Globus pallidus (tissue), 1 donor: ENCODE measurements at regions not wholly inside any gene's neighbourhood (a gene's known extent, or its start where the extent isn't known, plus 50 kb on each side); places are given as distances from the start of the nearest gene placed in this dataset.
A peak's percentile ranks its signal among the peaks of the same experiment; 100 is the strongest.
"Not testable (repeated sequence)": the region's sequence is repeated elsewhere in the genome, so short reads cannot be mapped to it uniquely, and the experiment has no call there.

Experiments
- DNase-seq: peaks from one replicate; pipeline ENCODE4 v3.0.0-alpha.2; 2015; ENCODE audit warnings: low spot score

DNA sequence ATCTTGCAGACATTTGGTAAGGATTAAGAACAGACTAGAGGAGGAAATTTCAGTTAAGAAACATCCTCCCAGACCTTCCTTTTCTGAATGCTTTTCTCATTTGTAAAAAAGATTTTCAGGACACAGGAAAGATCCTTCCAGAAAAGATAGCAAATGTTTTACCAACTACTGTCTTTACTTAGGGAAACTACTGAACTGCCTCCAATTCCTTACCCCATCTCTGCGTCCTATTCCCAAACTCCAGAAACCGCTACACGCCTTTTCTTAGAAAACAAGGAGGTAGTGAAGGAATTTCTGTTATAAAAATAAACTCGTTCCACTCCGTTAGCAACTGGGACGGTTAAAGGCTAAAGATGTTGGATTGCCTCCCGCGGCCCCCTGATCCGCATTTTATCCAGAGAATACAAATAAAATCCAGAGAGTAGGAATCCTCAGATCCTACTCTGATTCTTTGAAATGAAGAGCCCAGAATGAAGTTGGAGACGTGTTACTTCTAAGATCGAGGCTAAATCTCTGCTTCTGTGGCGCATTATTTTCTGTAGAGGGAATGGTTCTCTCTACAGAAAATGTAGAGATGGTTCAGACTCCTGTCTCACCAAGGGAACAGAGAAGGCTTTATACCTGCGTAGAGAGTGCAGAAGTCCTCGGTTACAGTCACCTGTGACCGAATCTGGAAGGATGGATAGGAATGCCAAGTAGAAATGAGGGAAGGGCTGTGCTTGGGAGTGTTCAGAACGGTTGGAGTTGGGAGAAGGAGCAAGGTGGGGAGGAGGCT lies 133.0 kb downstream of the GPX5 start:
- DNase-seq = no peak

DNA sequence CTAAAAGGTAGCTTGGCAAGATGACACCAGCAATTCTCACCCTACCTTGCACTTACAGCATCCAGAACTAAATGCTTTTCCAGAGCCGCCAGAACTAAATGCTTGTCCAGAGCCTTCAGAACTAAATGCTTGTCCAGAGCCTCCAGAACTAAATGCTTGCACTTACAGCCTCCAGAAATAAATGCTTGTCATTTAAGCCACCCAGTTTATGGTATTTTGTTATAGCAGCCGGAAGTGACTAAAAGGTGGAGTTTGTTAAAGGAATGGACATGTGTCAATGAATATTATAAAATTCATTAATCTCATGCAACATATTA lies 133.5 kb downstream of the GPX5 start:
- DNase-seq = no peak

DNA sequence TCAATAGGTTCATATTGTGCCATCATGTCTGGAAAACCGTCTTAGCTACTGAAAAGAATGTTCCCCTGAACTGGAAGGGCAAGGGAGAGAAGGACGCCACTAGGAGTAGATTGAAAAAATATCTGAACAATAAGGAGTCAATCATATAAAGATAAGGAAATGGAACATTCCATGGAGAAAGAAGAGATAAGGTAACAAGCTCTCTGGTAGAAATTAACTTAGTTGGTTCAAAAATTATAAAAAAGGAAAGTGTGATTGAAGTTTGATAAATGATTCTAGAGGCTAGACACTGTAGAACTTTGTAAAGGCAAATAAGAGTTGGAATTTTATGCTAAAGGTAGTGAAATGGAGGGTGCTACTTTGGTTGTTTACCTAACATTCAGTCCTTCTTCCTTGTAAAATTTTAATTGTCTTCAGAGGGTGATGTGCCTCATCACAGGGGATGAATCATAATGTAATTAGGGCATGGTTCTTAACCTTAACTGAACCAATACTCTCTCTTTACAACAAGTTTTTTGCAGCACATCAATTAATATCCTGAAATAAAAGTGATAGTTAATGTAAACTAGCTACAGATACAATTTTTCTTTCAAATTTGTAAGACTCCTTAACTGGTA lies 135.5 kb downstream of the GPX5 start:
- DNase-seq = no peak

DNA sequence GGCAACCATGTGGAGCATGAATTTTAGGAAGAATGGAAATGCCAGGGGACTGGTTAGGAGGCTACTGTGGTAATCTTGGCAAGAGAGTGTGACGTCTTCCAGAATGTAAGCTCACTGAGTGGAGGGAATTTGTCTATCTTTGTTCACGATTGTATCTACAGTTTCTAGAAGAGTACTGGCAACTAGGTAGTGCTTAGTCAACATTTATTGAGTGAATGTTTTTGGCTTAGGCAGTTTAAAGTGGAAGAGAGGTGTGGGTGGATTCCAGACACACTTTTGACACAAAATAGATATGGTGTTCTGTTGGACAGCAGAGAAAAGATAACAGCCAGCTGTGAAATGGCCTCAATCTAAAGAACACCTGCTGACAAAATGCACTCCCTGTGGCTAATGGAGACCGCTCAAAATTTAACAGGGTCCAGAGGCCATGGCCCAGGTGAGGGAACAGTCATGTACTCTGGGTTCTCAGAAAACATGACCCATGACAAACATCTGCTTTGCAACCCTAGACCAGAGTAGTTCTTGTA lies 139.3 kb downstream of the GPX5 start:
- DNase-seq = no peak

DNA sequence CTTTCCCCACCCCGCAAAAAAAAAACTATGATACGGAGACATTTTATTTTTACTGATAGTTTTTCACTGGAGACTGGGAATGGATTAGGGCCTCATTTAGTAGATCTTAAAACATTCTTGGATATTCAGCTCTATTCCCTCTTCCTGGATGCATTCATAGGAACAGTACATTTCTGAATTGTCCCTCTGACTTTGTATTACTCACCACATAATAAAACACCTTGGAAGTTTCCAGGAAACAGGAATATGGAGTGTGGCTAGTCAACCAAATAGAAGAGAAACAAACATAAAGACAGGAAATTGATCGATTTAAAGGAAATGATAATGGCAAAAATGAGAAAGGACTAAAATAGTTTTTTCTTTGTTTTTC lies 147.7 kb downstream of the GPX5 start:
- no peak for DNase-seq

DNA sequence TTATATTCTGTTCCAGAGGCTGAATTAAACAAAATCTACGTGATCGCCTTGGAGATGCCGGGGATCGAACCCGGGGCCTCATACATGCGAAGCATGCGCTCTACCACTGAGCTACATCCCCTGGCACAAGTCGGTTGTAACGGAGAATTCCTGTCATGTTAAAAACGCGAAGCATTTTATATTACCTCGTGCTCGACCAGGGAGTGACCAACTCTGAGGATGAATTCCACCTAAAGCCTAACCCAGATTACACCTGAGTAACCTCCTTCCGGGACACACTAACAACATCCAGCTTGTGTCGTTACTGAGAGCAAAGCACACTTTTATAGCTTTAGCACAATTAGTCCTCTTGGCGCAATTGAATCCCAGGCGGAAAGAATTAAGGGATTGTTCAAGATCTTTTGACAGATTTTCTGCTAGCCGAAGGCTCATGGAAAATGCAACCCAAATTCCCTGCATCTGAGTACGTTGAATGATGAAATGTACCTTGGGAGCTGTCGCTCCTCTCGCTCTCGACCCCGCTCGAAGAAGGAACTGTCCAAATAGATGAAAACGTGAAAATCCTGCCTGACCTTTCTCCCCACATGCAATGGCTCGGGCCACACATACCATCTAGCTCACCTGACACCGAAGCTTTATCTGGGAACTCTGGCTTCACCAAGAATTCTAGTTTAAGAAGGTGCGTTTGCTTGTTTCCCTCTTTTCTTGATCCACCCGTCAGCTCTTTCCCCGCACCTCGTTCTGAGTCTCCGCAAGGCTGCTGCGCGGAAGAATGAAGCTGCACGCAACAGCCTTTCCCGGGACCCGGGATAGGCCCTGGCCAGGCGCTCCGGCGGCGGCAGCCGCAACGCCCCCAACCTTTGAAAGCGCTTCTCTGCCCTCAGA lies 148.3 kb downstream of the GPX5 start:
- DNase-seq = no peak

DNA sequence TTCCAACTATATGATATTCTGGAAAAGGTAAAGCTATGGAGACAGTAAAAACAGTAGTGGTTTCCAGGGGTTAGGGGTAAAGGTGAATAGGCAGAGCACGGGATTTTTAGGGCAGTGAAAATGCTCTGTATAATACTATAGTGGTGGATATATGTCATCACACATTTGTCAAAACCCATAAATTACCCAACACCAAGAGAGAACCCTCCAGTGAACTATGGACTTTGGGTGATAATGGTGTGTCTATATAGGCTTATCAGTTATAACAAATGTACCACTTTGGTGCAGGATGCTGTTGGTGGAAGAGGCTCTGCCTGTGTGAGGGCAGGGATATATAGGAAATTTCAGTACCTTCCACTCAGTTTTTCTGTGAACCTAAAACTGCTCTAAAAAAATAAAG lies 149.9 kb downstream of the GPX5 start:
- no peak for DNase-seq

DNA sequence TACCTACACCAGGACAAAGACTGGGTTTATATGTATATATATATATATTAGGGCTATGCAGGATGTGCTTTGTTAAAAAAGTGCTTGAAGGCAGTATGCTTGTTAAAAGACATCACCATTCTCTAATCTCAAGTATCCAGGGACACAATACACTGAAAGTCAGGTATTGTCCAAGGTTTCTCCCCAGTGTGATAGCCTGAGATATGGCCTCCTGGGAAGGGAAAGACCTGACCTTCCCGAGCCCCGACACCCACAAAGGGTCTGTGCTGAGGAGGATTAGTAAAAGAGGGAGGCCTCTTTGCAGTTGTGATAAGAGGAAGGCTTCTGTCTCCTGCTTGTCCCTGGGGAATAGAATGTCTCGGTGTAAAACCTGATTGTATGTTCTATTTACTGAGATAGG lies 156.9 kb downstream of the GPX5 start:
- no peak for DNase-seq

DNA sequence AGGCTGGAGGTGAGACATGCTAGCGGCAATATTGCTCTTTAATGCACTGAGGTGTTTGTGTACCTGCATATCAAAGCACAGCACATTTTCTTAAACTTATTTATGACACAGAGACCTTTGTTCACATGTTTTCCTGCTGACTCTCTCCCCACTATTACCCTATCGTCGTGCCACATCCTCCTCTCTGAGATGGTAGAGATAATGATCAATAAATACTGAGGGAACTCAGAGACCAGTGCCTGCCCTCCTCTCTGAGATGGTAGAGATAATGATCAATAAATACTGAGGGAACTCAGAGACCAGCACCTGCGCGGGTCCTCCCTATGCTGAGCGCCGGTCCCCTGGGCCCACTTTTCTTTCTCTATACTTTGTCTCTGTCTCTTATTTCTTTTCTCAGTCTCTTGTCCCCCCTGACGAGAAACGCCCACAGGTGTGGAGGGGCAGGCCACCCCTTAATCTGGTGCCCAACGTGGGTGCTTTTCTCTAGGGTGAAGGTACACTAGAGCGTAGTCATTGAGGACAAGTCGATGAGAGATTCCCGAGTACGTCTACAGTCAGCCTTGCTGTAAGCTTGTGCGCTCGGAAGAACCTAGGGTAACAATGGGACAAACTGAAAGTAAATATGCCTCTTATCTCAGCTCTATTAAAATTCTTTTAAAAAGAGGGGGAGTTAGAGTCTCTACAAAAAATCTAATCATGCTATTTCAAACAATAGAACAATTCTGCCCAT lies 157.4 kb downstream of the GPX5 start:
- not testable (repeated sequence) for DNase-seq

DNA sequence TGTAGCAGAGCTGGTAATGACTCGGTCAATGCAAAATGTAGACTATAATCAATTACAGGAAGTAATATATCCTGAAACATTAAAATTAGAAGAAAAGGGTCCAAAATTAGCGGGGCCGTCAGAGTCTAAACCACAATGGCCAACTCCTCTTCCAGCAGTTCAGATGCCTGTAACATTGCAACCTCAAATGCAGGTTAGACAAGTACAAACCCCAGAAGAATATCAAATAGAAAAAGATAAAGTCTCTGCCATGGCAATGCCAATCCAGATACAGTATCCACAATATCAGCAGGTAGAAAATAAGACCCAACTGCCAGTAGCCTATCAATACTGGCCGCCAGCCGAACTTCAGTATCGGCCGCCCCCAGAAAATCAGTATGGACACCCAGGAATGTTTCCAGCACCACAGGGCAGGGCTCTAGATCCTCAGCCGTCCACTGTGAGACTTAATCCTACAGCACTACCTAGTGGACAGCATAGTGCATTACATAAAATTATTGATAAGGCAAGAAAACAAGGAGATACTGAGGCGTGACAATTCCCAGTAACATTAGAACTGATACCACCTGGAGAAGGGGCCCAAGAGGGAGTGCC lies 158.4 kb downstream of the GPX5 start:
- DNase-seq = no peak

DNA sequence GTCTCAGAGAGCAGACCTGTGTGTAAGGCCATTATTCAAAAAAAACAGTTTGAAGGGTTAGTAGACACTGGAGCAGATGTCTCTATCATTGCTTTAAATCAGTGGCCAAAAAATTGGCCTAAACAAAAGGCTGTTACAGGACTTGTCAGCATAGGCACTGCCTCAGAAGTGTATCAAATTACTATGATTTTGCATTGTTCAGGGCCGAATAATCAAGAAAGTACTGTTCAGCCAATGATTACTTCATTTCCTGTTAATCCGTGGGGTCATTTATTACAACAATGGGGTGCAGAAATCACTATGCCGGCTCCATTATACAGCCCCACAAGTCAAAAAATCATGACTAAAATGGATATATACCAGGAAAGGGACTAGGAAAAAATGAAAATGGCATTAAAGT lies 160.3 kb downstream of the GPX5 start:
- DNase-seq = not testable (repeated sequence)

DNA sequence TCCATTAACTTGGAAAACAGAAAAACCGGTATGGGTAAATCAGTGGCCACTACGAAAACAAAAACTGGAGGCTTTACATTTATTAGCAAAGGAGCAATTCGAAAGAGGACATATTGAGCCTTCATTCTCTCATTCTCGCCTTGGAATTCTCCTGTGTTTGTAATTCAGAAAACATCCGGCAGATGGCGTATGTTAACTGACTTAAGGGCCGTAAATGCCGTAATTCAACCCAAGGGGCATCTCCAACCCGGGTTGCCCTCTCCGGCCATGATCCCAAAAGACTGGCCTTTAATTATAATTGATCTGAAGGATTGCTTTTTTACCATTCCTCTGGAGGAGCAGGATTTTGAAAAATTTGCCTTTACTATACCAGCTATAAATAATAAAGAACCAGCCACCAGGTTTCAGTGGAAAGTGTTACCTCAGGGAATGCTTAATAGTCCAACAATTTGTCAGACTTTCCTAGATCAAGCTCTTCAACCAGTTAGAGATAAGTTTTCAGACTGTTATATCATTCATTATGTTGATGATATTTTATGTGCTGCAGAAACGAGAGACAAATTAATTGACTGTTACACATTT lies 160.9 kb downstream of the GPX5 start:
- DNase-seq = peak; percentile 49

DNA sequence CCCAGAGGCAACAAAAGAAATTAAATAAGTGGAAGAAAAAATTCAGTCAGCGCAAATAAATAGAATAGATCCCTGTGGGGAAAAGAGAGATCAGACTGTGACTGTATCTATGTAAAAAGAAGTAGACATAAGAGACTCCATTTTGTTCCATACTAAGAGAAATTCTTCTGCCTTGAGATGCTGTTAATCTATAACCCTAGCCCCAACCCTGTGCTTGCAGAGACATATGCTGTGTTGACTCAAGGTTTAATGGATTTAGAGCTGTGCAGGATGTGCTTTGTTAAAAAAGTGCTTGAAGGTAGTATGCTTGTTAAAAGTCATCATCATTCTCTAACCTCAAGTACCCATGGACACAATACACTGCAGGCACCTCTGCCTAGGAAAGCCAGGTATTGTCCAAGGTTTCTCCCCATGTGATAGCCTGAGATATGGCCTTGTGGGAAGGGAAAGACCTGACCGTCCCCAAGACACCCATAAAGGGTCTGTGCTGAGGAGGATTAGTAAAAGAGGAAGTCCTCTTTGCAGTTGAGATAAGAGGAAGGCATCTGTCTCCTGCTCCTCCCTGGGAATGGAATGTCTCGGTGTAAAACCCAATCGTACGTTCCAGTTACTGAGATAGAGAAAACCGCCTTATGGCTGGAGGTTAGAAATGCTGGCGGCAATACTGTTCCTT lies 161.8 kb downstream of the GPX5 start:
- not testable (repeated sequence) for DNase-seq

DNA sequence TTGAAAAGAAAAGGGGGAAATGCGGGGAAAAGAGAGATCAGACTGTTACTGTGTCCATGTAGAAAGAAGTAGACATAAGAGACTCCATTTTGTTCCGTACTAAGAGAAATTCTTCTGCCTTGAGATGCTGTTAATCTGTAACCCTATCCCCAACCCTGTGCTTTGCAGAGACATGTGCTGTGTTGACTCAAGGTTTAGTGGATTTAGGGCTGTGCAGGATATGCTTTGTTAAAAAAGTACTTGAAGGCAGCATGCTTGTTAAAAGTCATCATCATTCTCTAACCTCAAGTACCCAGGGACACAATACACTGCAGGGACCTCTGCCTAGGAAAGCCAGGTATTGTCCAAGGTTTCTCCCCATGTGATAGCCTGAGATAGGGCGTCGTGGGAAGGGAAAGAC lies 166.3 kb downstream of the GPX5 start:
- not testable (repeated sequence) for DNase-seq

DNA sequence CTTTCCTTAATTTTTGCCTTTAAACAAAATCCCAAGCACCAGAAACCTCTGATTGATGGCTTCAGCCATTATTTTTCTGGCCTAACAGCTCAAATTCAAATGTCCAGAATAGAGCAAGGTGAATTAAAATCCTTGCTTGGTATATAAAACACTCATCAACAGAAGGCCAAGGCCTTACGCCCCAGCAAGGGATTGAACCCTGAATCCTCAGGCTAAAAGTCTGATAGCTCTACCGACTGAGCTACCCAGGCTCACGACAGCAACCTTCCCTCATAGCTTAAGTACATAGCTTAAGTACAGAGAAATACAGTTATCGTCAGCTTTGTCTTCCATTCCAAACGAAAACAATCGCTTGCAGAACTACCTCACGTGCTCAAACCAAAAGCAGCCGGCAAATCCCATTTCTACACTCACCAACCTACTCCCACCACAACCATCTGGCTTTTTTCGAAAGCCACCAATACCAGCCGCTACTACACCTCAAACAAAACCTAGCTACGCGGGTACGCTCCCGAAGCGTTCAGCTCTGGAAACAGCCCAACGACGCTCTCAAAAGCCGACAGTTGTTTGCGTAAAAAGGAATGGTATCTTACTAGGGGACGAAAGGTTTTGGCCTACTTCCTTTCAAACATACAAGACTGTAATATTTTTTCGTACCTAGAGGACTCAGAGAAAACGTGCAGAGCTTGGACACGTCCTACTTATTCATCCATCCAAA lies 167.5 kb downstream of the GPX5 start:
- DNase-seq = no peak

DNA sequence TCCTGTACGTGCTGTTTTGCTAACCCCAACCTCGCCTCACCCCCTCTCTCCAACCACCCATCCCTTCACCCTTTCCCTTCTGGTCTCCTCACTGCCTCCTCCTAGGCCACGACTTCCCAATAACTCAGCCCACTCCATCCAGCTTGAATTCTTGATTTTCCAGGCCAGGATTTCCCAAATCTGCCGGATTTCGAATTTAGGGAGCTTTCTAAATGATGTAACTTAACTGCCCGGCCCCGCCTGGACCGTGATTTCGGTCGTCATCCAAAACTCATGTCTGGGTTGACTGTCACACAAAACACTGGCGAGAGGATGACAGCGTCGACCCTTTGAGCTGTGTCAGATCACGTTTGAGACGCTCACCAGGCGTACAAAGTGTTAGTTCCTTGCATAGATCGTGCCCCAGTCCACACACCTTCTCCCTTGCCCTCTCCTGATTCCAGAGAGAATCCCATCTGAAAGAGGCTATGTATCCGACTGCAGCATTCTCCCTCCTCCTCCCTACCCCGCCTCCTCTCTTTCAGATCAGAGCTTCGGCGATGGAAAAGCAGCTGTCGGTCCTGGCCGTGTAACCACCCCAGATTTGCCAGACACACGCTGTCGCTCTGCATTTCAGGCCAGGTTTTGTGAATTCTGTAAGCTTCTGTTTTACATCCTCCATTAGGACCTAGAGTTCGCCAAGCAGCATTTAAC lies 168.2 kb downstream of the GPX5 start:
- no peak for DNase-seq

DNA sequence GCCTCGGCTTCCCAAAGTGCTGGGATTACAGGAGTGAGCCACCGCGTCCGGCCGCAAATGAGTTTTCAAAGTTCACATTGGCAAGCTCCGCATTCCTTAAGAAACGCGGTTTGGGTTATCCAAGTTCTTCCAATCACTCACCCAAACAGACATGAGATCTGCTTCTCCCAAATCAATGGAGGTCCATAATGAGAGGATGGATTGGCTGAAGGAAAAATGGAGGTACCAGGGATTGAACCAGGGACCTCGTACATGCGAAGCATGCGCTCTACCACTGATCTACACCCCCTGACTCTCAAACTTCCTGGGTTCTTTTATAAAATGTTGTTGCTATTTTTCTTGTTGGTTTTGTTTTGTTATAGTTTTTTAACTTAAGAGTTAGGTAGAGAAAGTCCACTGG lies 170.0 kb downstream of the GPX5 start:
- no peak for DNase-seq

DNA sequence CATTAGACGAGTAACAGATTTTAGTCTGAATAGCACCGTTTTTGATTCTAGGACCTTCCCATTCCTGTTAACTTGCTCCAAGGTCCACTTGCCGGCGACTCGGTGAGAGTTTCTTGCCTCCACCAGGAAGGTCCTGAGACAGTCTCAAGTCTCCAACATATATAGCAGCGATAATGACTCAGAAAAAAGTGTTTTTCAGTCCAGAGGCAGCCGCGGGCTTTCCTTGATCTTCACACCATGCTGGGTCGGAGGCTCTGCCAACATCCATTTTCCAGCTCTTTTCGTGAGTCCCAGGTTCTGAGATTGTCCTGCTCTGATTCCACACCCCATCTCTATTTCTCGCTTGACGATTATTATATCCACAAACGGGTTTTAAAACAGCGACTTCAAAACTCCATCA lies 170.5 kb downstream of the GPX5 start:
- DNase-seq = no peak

DNA sequence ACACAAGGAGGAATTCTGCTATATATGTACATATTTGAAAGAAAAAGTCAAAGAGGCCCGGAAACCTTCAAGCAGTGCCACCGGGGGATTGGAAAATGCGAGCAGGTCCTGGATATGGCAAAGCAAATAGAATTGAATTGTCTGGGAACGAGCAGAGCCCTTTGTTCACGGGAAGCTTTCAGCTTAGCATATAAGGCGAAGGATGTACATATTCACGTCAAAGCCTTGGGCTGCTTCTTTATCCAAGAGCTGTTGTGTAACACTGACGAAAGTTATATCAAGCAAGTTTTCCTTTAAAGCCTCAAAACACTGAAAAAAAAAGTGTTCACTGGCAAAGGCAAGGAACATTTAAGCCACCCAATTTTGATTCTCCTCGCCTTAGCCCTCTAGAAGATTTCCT lies 171.0 kb downstream of the GPX5 start:
- no peak for DNase-seq
